IMR-90 (cell line): ENCODE measurements at regions not wholly inside any gene's neighbourhood (a gene's known extent, or its start where the extent isn't known, plus 50 kb on each side); places are given as distances from the start of the nearest gene placed in this dataset.

Source experiments
- ATAC-seq: fragments of 200-7000 bp; cut with Tn5 transposase; 2 replicates; pipeline ENCODE4 v1.9.1; 2020; ENCODE audit warnings: low read depth, mild to moderate bottlenecking, moderate library complexity
- BruUV-seq: library from RNA; stranded (reverse); fragments of 400-500 nt; replicated peaks from 2 replicates; lab custom pipeline; 2021; lab: Mats Ljungman, UMichigan
- CTCF ChIA-PET: fragments of 300-600 bp; formaldehyde crosslinking; extraction: SDS; loops from one replicate; lab custom pipeline; 2021; ENCODE audit warnings: antibody characterized with exemption; lab: Yijun Ruan, JAX
- POLR2A ChIA-PET: fragments of 300-600 bp; sonication (Branson Sonifier 250); formaldehyde crosslinking; loops from one replicate; lab custom pipeline; 2022; ENCODE audit warnings: antibody characterized with exemption; ENCODE audit not compliant: unreplicated experiment; lab: Charles Lee
- DNase-seq: peaks from one replicate; pipeline ENCODE4 v3.0.0; 2013
- H2AFZ ChIP-seq: replicated peaks from 2 replicates; pipeline ENCODE3; 2013; ENCODE audit warnings: low read length, mild to moderate bottlenecking; ENCODE audit not compliant: poor library complexity
- H2AK5ac ChIP-seq: 2 replicates; pipeline ENCODE4 v1.6.1; 2013; ENCODE audit warnings: low read depth, low read length, inconsistent platforms
- H2AK9ac ChIP-seq: replicated peaks from 2 replicates; pipeline ENCODE3; 2013; ENCODE audit warnings: mild to moderate bottlenecking, low read depth, low read length, moderate library complexity; ENCODE audit not compliant: poor library complexity
- H2BK120ac ChIP-seq: 2 replicates; pipeline ENCODE4 v1.6.1; 2013; ENCODE audit warnings: low read depth, low read length, inconsistent platforms
- H2BK15ac ChIP-seq: 3 replicates; pipeline ENCODE4 v1.6.1; 2013; ENCODE audit warnings: low read depth, low read length, inconsistent platforms
- H2BK20ac ChIP-seq: 2 replicates; pipeline ENCODE4 v1.6.1; 2013; ENCODE audit warnings: low read depth, mild to moderate bottlenecking, inconsistent platforms, low read length, moderate library complexity
- H2BK5ac ChIP-seq: 2 replicates; pipeline ENCODE4 v1.6.1; 2013; ENCODE audit warnings: mild to moderate bottlenecking, low read depth, low read length, inconsistent platforms; ENCODE audit not compliant: poor library complexity, severe bottlenecking
- H3K14ac ChIP-seq: replicated peaks from 2 replicates; pipeline ENCODE4 v1.6.1; 2013; ENCODE audit warnings: low read depth, low read length, inconsistent platforms
- H3K18ac ChIP-seq: 2 replicates; pipeline ENCODE4 v1.6.1; 2013; ENCODE audit warnings: low read depth, low read length, control low read depth
- H3K23ac ChIP-seq: 2 replicates; pipeline ENCODE4 v1.6.1; 2013; ENCODE audit warnings: low read depth, low read length, inconsistent platforms
- H3K27ac ChIP-seq: 2 replicates; pipeline ENCODE4 v1.5.1; 2013; ENCODE audit warnings: mild to moderate bottlenecking, control low read depth, low read length; ENCODE audit not compliant: insufficient read depth
- H3K27me3 ChIP-seq: 2 replicates; pipeline ENCODE4 v1.6.1; 2013; ENCODE audit warnings: low read length; ENCODE audit not compliant: control insufficient read depth, insufficient read depth
- H3K36me3 ChIP-seq: 2 replicates; pipeline ENCODE4 v1.6.1; 2013; ENCODE audit warnings: low read length, mixed read lengths; ENCODE audit not compliant: control insufficient read depth, insufficient read depth
- H3K4ac ChIP-seq: 2 replicates; pipeline ENCODE4 v1.6.1; 2013; ENCODE audit warnings: low read depth, low read length, inconsistent platforms
- H3K4me1 ChIP-seq: 2 replicates; pipeline ENCODE4 v1.6.1; 2013; ENCODE audit warnings: low read length, mixed read lengths; ENCODE audit not compliant: control insufficient read depth, insufficient read depth
- H3K4me2 ChIP-seq: 2 replicates; pipeline ENCODE4 v1.6.1; 2013; ENCODE audit warnings: low read depth, mild to moderate bottlenecking, control low read depth, low read length, moderate library complexity
- H3K4me3 ChIP-seq: 2 replicates; pipeline ENCODE4 v1.5.1; 2013; ENCODE audit warnings: low read depth, mild to moderate bottlenecking, control low read depth, low read length, moderate library complexity; ENCODE audit not compliant: insufficient read depth
- H3K56ac ChIP-seq: 2 replicates; pipeline ENCODE4 v1.6.1; 2013; ENCODE audit warnings: low read length, inconsistent platforms; ENCODE audit not compliant: insufficient read depth; ENCODE audit errors: extremely low read depth
- H3K79me1 ChIP-seq, 2 experiments: 2 replicates each; pipeline ENCODE4 v1.6.1; 2013; ENCODE audit warnings: low read length in 2 of 2, inconsistent platforms in 1 of 2, low read depth in 1 of 2
- H3K9ac ChIP-seq: 2 replicates; pipeline ENCODE4 v1.6.1; 2013; ENCODE audit warnings: low read depth, low read length, control low read depth
- H3K9me1 ChIP-seq: 2 replicates; pipeline ENCODE4 v1.6.1; 2013; ENCODE audit warnings: low read length, inconsistent platforms; ENCODE audit not compliant: insufficient read depth
- H3K9me3 ChIP-seq: 2 replicates; pipeline ENCODE4 v1.6.1; 2013; ENCODE audit warnings: low read length; ENCODE audit not compliant: control insufficient read depth, insufficient read depth
- H4K20me1 ChIP-seq: 2 replicates; pipeline ENCODE4 v1.6.1; 2013; ENCODE audit warnings: low read length, inconsistent platforms; ENCODE audit not compliant: insufficient read depth
- H4K5ac ChIP-seq: 2 replicates; pipeline ENCODE4 v1.6.1; 2013; ENCODE audit warnings: mild to moderate bottlenecking, low read depth, low read length, control low read depth
- H4K8ac ChIP-seq, 2 experiments: 2 replicates each; pipeline ENCODE4 v1.6.1; 2013; ENCODE audit warnings: low read depth in 2 of 2, low read length in 2 of 2, control low read depth in 1 of 2, inconsistent platforms in 1 of 2
- H4K91ac ChIP-seq: 2 replicates; pipeline ENCODE4 v1.6.1; 2013; ENCODE audit warnings: low read depth, low read length, inconsistent platforms; ENCODE audit not compliant: insufficient read depth
- CEBPB ChIP-seq: IDR thresholded peaks from 2 replicates; pipeline ENCODE4 v1.6.1; 2012; ENCODE audit warnings: low read depth, low read length, improper control_type of control experiment
- CHD1 ChIP-seq: IDR thresholded peaks from 2 replicates; pipeline ENCODE4 v1.6.1; 2012; ENCODE audit warnings: low read depth, low read length, improper control_type of control experiment
- MAFK ChIP-seq: IDR thresholded peaks from 2 replicates; pipeline ENCODE4 v1.6.1; 2012; ENCODE audit warnings: low read depth, low read length, improper control_type of control experiment
- NFE2L2 ChIP-seq: fragments of 150-350 bp; IDR thresholded peaks from 2 replicates; pipeline ENCODE4 v1.6.1; 2016; ENCODE audit warnings: low read depth, mild to moderate bottlenecking, low read length
- RFX5 ChIP-seq: IDR thresholded peaks from 2 replicates; pipeline ENCODE4 v1.8.0; 2012; ENCODE audit warnings: low read depth, mild to moderate bottlenecking, low read length, moderate library complexity
- dilution Hi-C: fragments of 300-500 bp; cut with HindIII; formaldehyde crosslinking; loops from one replicate; pipeline ENCODE4 v1.14.3; 2018; ENCODE audit warnings: low sequenced_read_pairs; ENCODE audit not compliant: unreplicated experiment
- in situ Hi-C: fragments of 300-500 bp; cut with MboI; formaldehyde crosslinking; loops from 3 replicates; pipeline ENCODE4 v1.14.3; 2019; ENCODE audit warnings: low sequenced_read_pairs, inconsistent platforms, mixed read lengths
- intact Hi-C: fragments of 100-400 bp; cut with micrococcal nuclease; formaldehyde crosslinking; loops from 2 replicates; pipeline ENCODE4 v1.10.0; 2022
- TF ChIP-seq, protein P1 (sequence below): fragments of 150-350 bp; IDR thresholded peaks from 2 replicates; pipeline ENCODE4 v1.6.1; 2017; ENCODE audit warnings: mild to moderate bottlenecking, antibody characterized with exemption, low read length, low read depth
- TF ChIP-seq, protein P2 (sequence below): conservative IDR thresholded peaks from 2 replicates; pipeline ENCODE4 v1.5.1; 2012; ENCODE audit warnings: mild to moderate bottlenecking, low read depth, low read length, improper control_type of control experiment
- TF ChIP-seq, protein P3 (sequence below): fragments of 150-350 bp; IDR thresholded peaks from 2 replicates; pipeline ENCODE4 v1.6.1; 2016; ENCODE audit warnings: low read depth, mild to moderate bottlenecking, low read length, moderate library complexity, borderline replicate concordance

DNA sequence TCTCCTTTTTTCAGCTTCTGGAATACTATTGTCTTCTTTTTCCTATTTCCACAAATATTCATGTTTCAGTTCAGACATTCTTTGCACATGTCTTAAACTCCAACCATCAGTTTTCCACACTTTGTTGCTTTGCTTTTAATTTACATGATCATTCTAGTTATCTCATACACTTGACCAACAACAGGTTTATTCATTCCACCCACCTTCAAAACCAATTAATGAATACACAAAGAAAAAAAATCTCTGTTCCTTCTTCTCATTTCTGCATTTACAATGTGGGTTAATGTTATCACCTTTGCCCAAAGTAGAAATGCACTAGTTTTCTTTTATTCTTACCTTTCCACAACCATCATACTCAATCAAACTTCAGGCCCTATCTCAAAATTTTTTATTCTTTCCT, 216.7 kb downstream of the FRK start:
- Histone ChIP-seq H2BK15ac (no peak overlapping the region), H3K9ac (no peak overlapping the region), H3K4ac (no peak overlapping the region), H4K5ac (no peak overlapping the region), H2BK120ac (no peak overlapping the region), H2AFZ (no peak overlapping the region), H3K4me3 (no peak overlapping the region), H3K18ac (no peak overlapping the region), H4K91ac (no peak overlapping the region), H3K27ac (no peak overlapping the region), H3K4me2 (no peak overlapping the region), H3K9me3 (no peaks in the 10 kb centered on the region), H4K20me1 (no peaks in the 10 kb centered on the region), H3K79me1 (no peaks in the 10 kb centered on the region), H2AK9ac (no peak overlapping the region), H3K14ac (no peak overlapping the region), H2BK5ac (no peak overlapping the region), H3K56ac (no peak overlapping the region), H3K9me1 (no peaks in the 10 kb centered on the region), H3K27me3 (no peaks in the 10 kb centered on the region), H3K4me1 (no peaks in the 10 kb centered on the region), H4K8ac (no peak overlapping the region), H3K36me3 (no peaks in the 10 kb centered on the region), H3K23ac (no peak overlapping the region), H2BK20ac (no peak overlapping the region), H2AK5ac (no peak overlapping the region)
- CTCF ChIA-PET = no interaction called here
- TF ChIP-seq NFE2L2 (no peak), RFX5 (no peak), MAFK (no peak), CHD1 (no peak), CEBPB (no peak)
- TF ChIP-seq, protein P1, sequence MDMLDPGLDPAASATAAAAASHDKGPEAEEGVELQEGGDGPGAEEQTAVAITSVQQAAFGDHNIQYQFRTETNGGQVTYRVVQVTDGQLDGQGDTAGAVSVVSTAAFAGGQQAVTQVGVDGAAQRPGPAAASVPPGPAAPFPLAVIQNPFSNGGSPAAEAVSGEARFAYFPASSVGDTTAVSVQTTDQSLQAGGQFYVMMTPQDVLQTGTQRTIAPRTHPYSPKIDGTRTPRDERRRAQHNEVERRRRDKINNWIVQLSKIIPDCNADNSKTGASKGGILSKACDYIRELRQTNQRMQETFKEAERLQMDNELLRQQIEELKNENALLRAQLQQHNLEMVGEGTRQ = no peak
- TF ChIP-seq, protein P2, sequence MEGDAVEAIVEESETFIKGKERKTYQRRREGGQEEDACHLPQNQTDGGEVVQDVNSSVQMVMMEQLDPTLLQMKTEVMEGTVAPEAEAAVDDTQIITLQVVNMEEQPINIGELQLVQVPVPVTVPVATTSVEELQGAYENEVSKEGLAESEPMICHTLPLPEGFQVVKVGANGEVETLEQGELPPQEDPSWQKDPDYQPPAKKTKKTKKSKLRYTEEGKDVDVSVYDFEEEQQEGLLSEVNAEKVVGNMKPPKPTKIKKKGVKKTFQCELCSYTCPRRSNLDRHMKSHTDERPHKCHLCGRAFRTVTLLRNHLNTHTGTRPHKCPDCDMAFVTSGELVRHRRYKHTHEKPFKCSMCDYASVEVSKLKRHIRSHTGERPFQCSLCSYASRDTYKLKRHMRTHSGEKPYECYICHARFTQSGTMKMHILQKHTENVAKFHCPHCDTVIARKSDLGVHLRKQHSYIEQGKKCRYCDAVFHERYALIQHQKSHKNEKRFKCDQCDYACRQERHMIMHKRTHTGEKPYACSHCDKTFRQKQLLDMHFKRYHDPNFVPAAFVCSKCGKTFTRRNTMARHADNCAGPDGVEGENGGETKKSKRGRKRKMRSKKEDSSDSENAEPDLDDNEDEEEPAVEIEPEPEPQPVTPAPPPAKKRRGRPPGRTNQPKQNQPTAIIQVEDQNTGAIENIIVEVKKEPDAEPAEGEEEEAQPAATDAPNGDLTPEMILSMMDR = no peak
- TF ChIP-seq, protein P3, sequence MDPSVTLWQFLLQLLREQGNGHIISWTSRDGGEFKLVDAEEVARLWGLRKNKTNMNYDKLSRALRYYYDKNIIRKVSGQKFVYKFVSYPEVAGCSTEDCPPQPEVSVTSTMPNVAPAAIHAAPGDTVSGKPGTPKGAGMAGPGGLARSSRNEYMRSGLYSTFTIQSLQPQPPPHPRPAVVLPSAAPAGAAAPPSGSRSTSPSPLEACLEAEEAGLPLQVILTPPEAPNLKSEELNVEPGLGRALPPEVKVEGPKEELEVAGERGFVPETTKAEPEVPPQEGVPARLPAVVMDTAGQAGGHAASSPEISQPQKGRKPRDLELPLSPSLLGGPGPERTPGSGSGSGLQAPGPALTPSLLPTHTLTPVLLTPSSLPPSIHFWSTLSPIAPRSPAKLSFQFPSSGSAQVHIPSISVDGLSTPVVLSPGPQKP = no peak
- intact Hi-C loops (no loop called here), in situ Hi-C loops (no loop called here), dilution Hi-C loops (no loop called here)
- no TSS peak for BruUV-seq
- POLR2A ChIA-PET = no interaction called here
- no peak for ATAC-seq
- DNase-seq = no peak
